Karpas-422 (cell line): ENCODE measurements at regions not wholly inside any gene's neighbourhood (a gene's known extent, or its start where the extent isn't known, plus 50 kb on each side); places are given as distances from the start of the nearest gene placed in this dataset.

Experiments used
- DNase-seq: peaks from one replicate; pipeline ENCODE4 v3.0.0-alpha.2; 2015
- H2AFZ ChIP-seq: fragments of 200-600 bp; sonication (generic); 2 replicates; pipeline ENCODE4 v1.6.1; 2014; ENCODE audit warnings: antibody characterized with exemption, low read length, mixed read lengths
- H3K27ac ChIP-seq: fragments of 200-600 bp; sonication (generic); 2 replicates; pipeline ENCODE4 v1.5.1; 2014; ENCODE audit warnings: mild to moderate bottlenecking, low read length, moderate library complexity
- H3K27me3 ChIP-seq: fragments of 200-600 bp; sonication (generic); 2 replicates; pipeline ENCODE4 v1.6.1; 2014; ENCODE audit warnings: low read length, mixed read lengths
- H3K36me3 ChIP-seq: fragments of 200-600 bp; sonication (generic); 2 replicates; pipeline ENCODE4 v1.6.1; 2014; ENCODE audit warnings: low read length, mixed read lengths; ENCODE audit not compliant: insufficient read depth
- H3K4me1 ChIP-seq: fragments of 200-600 bp; sonication (generic); 2 replicates; pipeline ENCODE4 v1.6.1; 2014; ENCODE audit warnings: mild to moderate bottlenecking, low read length, mixed read lengths
- H3K4me2 ChIP-seq: fragments of 200-600 bp; sonication (generic); 2 replicates; pipeline ENCODE4 v1.6.1; 2014; ENCODE audit warnings: low read length, low read depth, mild to moderate bottlenecking; ENCODE audit not compliant: poor library complexity, severe bottlenecking
- H3K4me3 ChIP-seq: fragments of 200-600 bp; sonication (generic); 2 replicates; pipeline ENCODE4 v1.5.1; 2014; ENCODE audit warnings: mild to moderate bottlenecking, antibody characterized with exemption, low read length, mixed read lengths
- H3K79me2 ChIP-seq: fragments of 200-600 bp; sonication (generic); 2 replicates; pipeline ENCODE4 v1.6.1; 2014; ENCODE audit warnings: mild to moderate bottlenecking, low read length, mixed read lengths
- H3K9ac ChIP-seq: fragments of 200-600 bp; sonication (generic); 2 replicates; pipeline ENCODE4 v1.6.0; 2014; ENCODE audit warnings: low read length
- H3K9me2 ChIP-seq: fragments of 200-600 bp; sonication (generic), shearing (Covaris generic); replicated peaks from 2 replicates; pipeline ENCODE4 v1.6.0; 2014; ENCODE audit warnings: mild to moderate bottlenecking, low read length, moderate library complexity; ENCODE audit not compliant: insufficient read depth
- H3K9me3 ChIP-seq: fragments of 300-700, 200-600 bp; sonication (generic); 2 replicates; pipeline ENCODE4 v1.6.1; 2014; ENCODE audit warnings: low read length, mixed read lengths
- H4K20me1 ChIP-seq: fragments of 200-600 bp; sonication (generic); 2 replicates; pipeline ENCODE4 v1.6.1; 2014; ENCODE audit warnings: mild to moderate bottlenecking, antibody characterized with exemption, low read length, low read depth; ENCODE audit not compliant: insufficient read depth

- Histone ChIP-seq H3K9ac (no peak overlapping the region), H2AFZ (no peak overlapping the region), H3K27ac (no peak overlapping the region), H4K20me1 (no peaks in the 10 kb centered on the region), H3K9me3 (no peaks in the 10 kb centered on the region), H3K79me2 (no peaks in the 10 kb centered on the region), H3K27me3 (no peaks in the 10 kb centered on the region; the same call in 1 of the 2 replicates), H3K9me2 (no peaks in the 10 kb centered on the region), H3K4me3 (no peak overlapping the region), H3K4me1 (peaks cover 5% of the 10 kb centered on the region), H3K36me3 (no peaks in the 10 kb centered on the region), H3K4me2 (no peak overlapping the region)
- no peak for DNase-seq
These were observed 863.2 kb upstream of the GOT2 start for GRCh38 chr16:59597269-59597668.

GRCh38 chr16:59596693-59597092 is 862.6 kb upstream of the GOT2 start:
- H3K27ac ChIP-seq, result no peak overlapping the region
- H3K36me3 ChIP-seq, result no peaks in the 10 kb centered on the region
- no peak overlapping the region for H3K9ac ChIP-seq
- H3K9me3 ChIP-seq, result no peaks in the 10 kb centered on the region
- H4K20me1 ChIP-seq, result no peaks in the 10 kb centered on the region
- DNase-seq, result no peak
- no peaks in the 10 kb centered on the region for H3K9me2 ChIP-seq
- H3K79me2 ChIP-seq, result no peaks in the 10 kb centered on the region
- H3K4me1 ChIP-seq, result peaks cover 5% of the 10 kb centered on the region
- no peak overlapping the region for H3K4me2 ChIP-seq
- no peak overlapping the region for H2AFZ ChIP-seq
- H3K27me3 ChIP-seq, result no peaks in the 10 kb centered on the region; the same call in 1 of the 2 replicates
- no peak overlapping the region for H3K4me3 ChIP-seq

- no peaks in the 10 kb centered on the region for H3K36me3 ChIP-seq
- no peak overlapping the region for H3K4me2 ChIP-seq
- no peak for DNase-seq
- H3K9ac ChIP-seq, result no peak overlapping the region
- H3K9me3 ChIP-seq, result no peaks in the 10 kb centered on the region; the same call in 1 of the 2 replicates
- H3K4me1 ChIP-seq, result peaks cover 5% of the 10 kb centered on the region
- H3K9me2 ChIP-seq, result no peaks in the 10 kb centered on the region
- no peaks in the 10 kb centered on the region; the same call in 1 of the 2 replicates for H3K27me3 ChIP-seq
- H3K27ac ChIP-seq, result no peak overlapping the region
- no peaks in the 10 kb centered on the region for H4K20me1 ChIP-seq
- no peak overlapping the region for H3K4me3 ChIP-seq
- no peaks in the 10 kb centered on the region for H3K79me2 ChIP-seq
- no peak overlapping the region for H2AFZ ChIP-seq
These were observed 859.1 kb upstream of the GOT2 start for GRCh38 chr16:59593194-59593661.

- H4K20me1 ChIP-seq, result no peaks in the 10 kb centered on the region
- H3K79me2 ChIP-seq, result no peaks in the 10 kb centered on the region
- H3K4me1 ChIP-seq, result peaks cover 5% of the 10 kb centered on the region
- H3K9me3 ChIP-seq, result no peaks in the 10 kb centered on the region; the same call in 1 of the 2 replicates
- H3K36me3 ChIP-seq, result no peaks in the 10 kb centered on the region
- H3K4me3 ChIP-seq, result no peak overlapping the region
- H2AFZ ChIP-seq, result no peak overlapping the region
- H3K27ac ChIP-seq, result no peak overlapping the region
- no peak for DNase-seq
- H3K27me3 ChIP-seq, result no peaks in the 10 kb centered on the region; the same call in 1 of the 2 replicates
- no peak overlapping the region for H3K9ac ChIP-seq
- no peaks in the 10 kb centered on the region for H3K9me2 ChIP-seq
- H3K4me2 ChIP-seq, result no peak overlapping the region
These were observed 857.4 kb upstream of the GOT2 start for GRCh38 chr16:59591480-59591879.

- no peak overlapping the region for H3K4me2 ChIP-seq
- H4K20me1 ChIP-seq, result no peaks in the 10 kb centered on the region
- H3K79me2 ChIP-seq, result no peaks in the 10 kb centered on the region
- H3K27ac ChIP-seq, result no peak overlapping the region
- H3K9me3 ChIP-seq, result no peaks in the 10 kb centered on the region; the same call in 1 of the 2 replicates
- H2AFZ ChIP-seq, result no peak overlapping the region
- peaks cover 5% of the 10 kb centered on the region for H3K4me1 ChIP-seq
- no peaks in the 10 kb centered on the region for H3K9me2 ChIP-seq
- H3K4me3 ChIP-seq, result no peak overlapping the region
- no peak overlapping the region for H3K9ac ChIP-seq
- DNase-seq, result no peak
- no peaks in the 10 kb centered on the region for H3K36me3 ChIP-seq
- H3K27me3 ChIP-seq, result no peaks in the 10 kb centered on the region; the same call in 1 of the 2 replicates
These were observed 856.7 kb upstream of the GOT2 start for GRCh38 chr16:59590845-59591244.

GRCh38 chr16:59586331-59586730 is 852.2 kb upstream of the GOT2 start:
- no peaks in the 10 kb centered on the region for H3K36me3 ChIP-seq
- H3K9ac ChIP-seq, result no peak overlapping the region
- no peak overlapping the region for H3K4me2 ChIP-seq
- DNase-seq, result no peak
- no peaks in the 10 kb centered on the region; the same call in 1 of the 2 replicates for H3K9me3 ChIP-seq
- no peaks in the 10 kb centered on the region for H3K4me1 ChIP-seq
- H3K27ac ChIP-seq, result no peak overlapping the region
- no peaks in the 10 kb centered on the region for H3K9me2 ChIP-seq
- no peak overlapping the region for H3K4me3 ChIP-seq
- no peaks in the 10 kb centered on the region for H4K20me1 ChIP-seq
- H3K79me2 ChIP-seq, result no peaks in the 10 kb centered on the region
- H3K27me3 ChIP-seq, result no peaks in the 10 kb centered on the region
- H2AFZ ChIP-seq, result no peak overlapping the region

GRCh38 chr16:59574296-59574695 is 840.2 kb upstream of the GOT2 start:
- Histone ChIP-seq H2AFZ (no peak overlapping the region), H3K9me2 (no peaks in the 10 kb centered on the region), H3K27me3 (no peaks in the 10 kb centered on the region), H3K4me1 (no peaks in the 10 kb centered on the region), H3K9ac (no peak overlapping the region), H3K4me3 (no peak overlapping the region), H3K79me2 (no peaks in the 10 kb centered on the region), H3K4me2 (no peak overlapping the region), H3K36me3 (no peaks in the 10 kb centered on the region), H4K20me1 (no peaks in the 10 kb centered on the region), H3K27ac (no peak overlapping the region), H3K9me3 (no peaks in the 10 kb centered on the region)
- no peak for DNase-seq

- Histone ChIP-seq H3K9me3 (no peaks in the 10 kb centered on the region), H3K4me1 (no peaks in the 10 kb centered on the region), H3K79me2 (no peaks in the 10 kb centered on the region), H3K9ac (no peak overlapping the region), H3K27me3 (no peaks in the 10 kb centered on the region), H3K36me3 (no peaks in the 10 kb centered on the region), H4K20me1 (no peaks in the 10 kb centered on the region), H3K4me3 (no peak overlapping the region), H3K9me2 (no peaks in the 10 kb centered on the region), H3K27ac (no peak overlapping the region), H3K4me2 (no peak overlapping the region), H2AFZ (no peak overlapping the region)
- DNase-seq, result no peak
These were observed 839.6 kb upstream of the GOT2 start for GRCh38 chr16:59573528-59574271.
